Spinal cord (tissue), 9 donors: ENCODE measurements at regions not wholly inside any gene's neighbourhood (a gene's known extent, or its start where the extent isn't known, plus 50 kb on each side); places are given as distances from the start of the nearest gene placed in this dataset.

ENCODE experiments used
- DNase-seq, 6 donors: peaks; one replicate each; pipeline versions ENCODE4 v3.0.0 to v3.0.0-alpha.2; 2013 to 2015; ENCODE audit warnings: low spot score in 6 of 6, low read depth in 4 of 6
- H3K27ac ChIP-seq: one replicate; pipeline ENCODE4 v1.5.1; 2013; ENCODE audit warnings: low read depth, low read length, control low read depth
- H3K27me3 ChIP-seq: one replicate; pipeline ENCODE4 v1.6.1; 2013; ENCODE audit warnings: low read length; ENCODE audit not compliant: control insufficient read depth, insufficient read depth
- H3K36me3 ChIP-seq: one replicate; pipeline ENCODE4 v1.6.1; 2013; ENCODE audit warnings: low read length; ENCODE audit not compliant: control insufficient read depth, insufficient read depth
- H3K4me1 ChIP-seq: one replicate; pipeline ENCODE4 v1.6.1; 2013; ENCODE audit warnings: low read length; ENCODE audit not compliant: control insufficient read depth, insufficient read depth
- H3K4me3 ChIP-seq: one replicate; pipeline ENCODE4 v1.5.1; 2013; ENCODE audit warnings: low read depth, low read length, control low read depth
- H3K9me3 ChIP-seq: one replicate; pipeline ENCODE4 v1.6.1; 2013; ENCODE audit warnings: low read length; ENCODE audit not compliant: control insufficient read depth, insufficient read depth
- WGBS: methylation state at CpG from one replicate; pipeline ENCODE4 v1.1.5; 2013; ENCODE audit warnings: missing lambda C conversion rate; ENCODE audit not compliant: insufficient coverage; 5-methylcytosine and 5-hydroxymethylcytosine counted together
- donor health status: healthy.

GRCh38 chr5:2696156-2696807, 55.2 kb downstream of the IRX2 start:
- H3K27ac ChIP-seq = no peak overlapping the region
- no peaks in the 10 kb centered on the region for H3K9me3 ChIP-seq
- H3K27me3 ChIP-seq = no peaks in the 10 kb centered on the region
- no peak for DNase-seq
- no peaks in the 10 kb centered on the region for H3K4me1 ChIP-seq
- no peak overlapping the region for H3K4me3 ChIP-seq
- H3K36me3 ChIP-seq = no peaks in the 10 kb centered on the region
- WGBS = 79% methylated on average over 11 of the region's 16 CpGs

GRCh38 chr5:2695200-2695891, 56.1 kb downstream of the IRX2 start:
- H3K36me3 ChIP-seq = no peaks in the 10 kb centered on the region
- H3K4me1 ChIP-seq = no peaks in the 10 kb centered on the region
- H3K27me3 ChIP-seq = no peaks in the 10 kb centered on the region
- H3K4me3 ChIP-seq = no peak overlapping the region
- DNase-seq = no peak
- H3K27ac ChIP-seq = no peak overlapping the region
- WGBS = 94% methylated on average over 7 of the region's 8 CpGs
- no peaks in the 10 kb centered on the region for H3K9me3 ChIP-seq

- Histone ChIP-seq H3K4me3 (no peak overlapping the region), H3K9me3 (no peaks in the 10 kb centered on the region), H3K27ac (no peak overlapping the region), H3K4me1 (peaks cover 5% of the 10 kb centered on the region), H3K36me3 (no peaks in the 10 kb centered on the region), H3K27me3 (peaks cover 2% of the 10 kb centered on the region)
- no peak for DNase-seq
- no CpG with 5 or more reads among the region's 1 CpG for WGBS
Observed at GRCh38 chr5:2691530-2691929, 59.9 kb downstream of the IRX2 start.

GRCh38 chr5:2690293-2690692, 61.2 kb downstream of the IRX2 start:
- peaks cover 2% of the 10 kb centered on the region for H3K27me3 ChIP-seq
- 33% methylated on average over 1 of the region's 6 CpGs for WGBS
- no peak for DNase-seq
- H3K4me1 ChIP-seq = peaks cover 10% of the 10 kb centered on the region
- no peak overlapping the region for H3K4me3 ChIP-seq
- H3K9me3 ChIP-seq = no peaks in the 10 kb centered on the region
- H3K36me3 ChIP-seq = no peaks in the 10 kb centered on the region
- no peak overlapping the region for H3K27ac ChIP-seq

- H3K4me3 ChIP-seq = no peak overlapping the region
- WGBS = 93% methylated on average over 5 of the region's 5 CpGs
- peaks cover 10% of the 10 kb centered on the region for H3K4me1 ChIP-seq
- H3K27ac ChIP-seq = no peak overlapping the region
- DNase-seq = no peak
- no peaks in the 10 kb centered on the region for H3K36me3 ChIP-seq
- H3K9me3 ChIP-seq = no peaks in the 10 kb centered on the region
- H3K27me3 ChIP-seq = peaks cover 2% of the 10 kb centered on the region
Observed at GRCh38 chr5:2688586-2688985, 62.9 kb downstream of the IRX2 start.

- Histone ChIP-seq H3K9me3 (no peaks in the 10 kb centered on the region), H3K27ac (no peak overlapping the region), H3K4me1 (peaks cover 10% of the 10 kb centered on the region), H3K27me3 (peaks cover 2% of the 10 kb centered on the region), H3K4me3 (no peak overlapping the region), H3K36me3 (no peaks in the 10 kb centered on the region)
- WGBS = 97% methylated on average over 6 of the region's 7 CpGs
- DNase-seq = no peak
Observed at GRCh38 chr5:2687746-2688145, 63.7 kb downstream of the IRX2 start.

- no peak overlapping the region for H3K27ac ChIP-seq
- WGBS = 39% methylated on average over 21 of the region's 28 CpGs
- H3K4me3 ChIP-seq = no peak overlapping the region
- H3K27me3 ChIP-seq = peaks cover 2% of the 10 kb centered on the region
- no peaks in the 10 kb centered on the region for H3K9me3 ChIP-seq
- H3K4me1 ChIP-seq = peaks cover 10% of the 10 kb centered on the region
- no peaks in the 10 kb centered on the region for H3K36me3 ChIP-seq
- DNase-seq = peak in 2 of 6 donors; percentile 48 to 67
Observed at GRCh38 chr5:2686321-2687124, 65.0 kb downstream of the IRX2 start.

GRCh38 chr5:2685651-2686272, 65.7 kb downstream of the IRX2 start:
- no peaks in the 10 kb centered on the region for H3K9me3 ChIP-seq
- peaks cover 10% of the 10 kb centered on the region for H3K4me1 ChIP-seq
- peak in 1 of 6 donors; percentile 13 for DNase-seq
- peaks cover 2% of the 10 kb centered on the region for H3K27me3 ChIP-seq
- no peaks in the 10 kb centered on the region for H3K36me3 ChIP-seq
- WGBS = 83% methylated on average over 3 of the region's 4 CpGs
- H3K27ac ChIP-seq = no peak overlapping the region
- no peak overlapping the region for H3K4me3 ChIP-seq

GRCh38 chr5:2684606-2685005, 66.9 kb downstream of the IRX2 start:
- Histone ChIP-seq H3K27me3 (peaks cover 2% of the 10 kb centered on the region), H3K27ac (no peak overlapping the region), H3K9me3 (no peaks in the 10 kb centered on the region), H3K36me3 (no peaks in the 10 kb centered on the region), H3K4me1 (peaks cover 10% of the 10 kb centered on the region), H3K4me3 (no peak overlapping the region)
- no peak for DNase-seq
- 79% methylated on average over 3 of the region's 11 CpGs for WGBS
